ENCODE measurements at regions not wholly inside any gene's neighbourhood (a gene's known extent, or its start where the extent isn't known, plus 50 kb on each side); places are given as distances from the start of the nearest gene placed in this dataset.

GRCh38 chr1:17880449-17880848, 125.3 kb downstream of the ACTL8 start:
- TF ChIP-seq CTCF (IDR thresholded peaks at IDR 0.05; ENCODE audit: insufficient read depth, low read length, poor library complexity, severe bottlenecking) (no peak), EZH2phosphoT487 (conservative IDR thresholded peaks at IDR 0.05; ENCODE audit: low read length) (no peak)

All from SU-DHL-6 (cell line).